HEK293 (cell line): ENCODE measurements at regions not wholly inside any gene's neighbourhood (a gene's known extent, or its start where the extent isn't known, plus 50 kb on each side); places are given as distances from the start of the nearest gene placed in this dataset.
A peak's percentile ranks its signal among the peaks of the same experiment; 100 is the strongest.

Experiments used
- CTCF ChIA-PET: fragments of 350-600 bp; formaldehyde crosslinking; extraction: SDS; loops from one replicate; lab custom pipeline; 2021; ENCODE audit warnings: antibody characterized with exemption; lab: Yijun Ruan, JAX
- POLR2A ChIA-PET: fragments of 300-600 bp; formaldehyde crosslinking; extraction: SDS; loops from one replicate; lab custom pipeline; 2020; ENCODE audit warnings: antibody characterized with exemption, inconsistent platforms; lab: Yijun Ruan, JAX
- H3K27ac ChIP-seq: fragments of 200-500 bp; sonication (Bioruptor generic); 2 replicates; pipeline ENCODE4 v1.5.1; 2014; ENCODE audit warnings: low read depth, low read length, control low read depth, inconsistent platforms; ENCODE audit errors: extremely low read depth
- H3K36me3 ChIP-seq, 2 experiments: fragments of 200-500 bp in 1 of 2; sonication (Bioruptor generic) in 1 of 2; 1 replicate in 1 of 2; 2 replicates in 1 of 2; pipeline ENCODE4 v1.5.1; 2014 to 2017; ENCODE audit warnings: inconsistent platforms in 2 of 2, low read length in 2 of 2; ENCODE audit not compliant: control insufficient read depth in 2 of 2, insufficient read depth in 1 of 2
- H3K4me1 ChIP-seq: fragments of 200-500 bp; sonication (Bioruptor generic); 2 replicates; pipeline ENCODE4 v1.5.1; 2014; ENCODE audit warnings: mild to moderate bottlenecking, low read length, inconsistent platforms; ENCODE audit not compliant: control insufficient read depth, insufficient read depth
- H3K4me3 ChIP-seq: 2 replicates; pipeline ENCODE4 v1.5.1; 2011; ENCODE audit warnings: low read depth, mild to moderate bottlenecking, control low read depth, low read length, moderate library complexity
- H3K9me3 ChIP-seq: fragments of 200-500 bp; sonication (Bioruptor generic); 2 replicates; pipeline ENCODE4 v1.5.1; 2014; ENCODE audit warnings: low read depth, low read length, inconsistent platforms; ENCODE audit not compliant: control insufficient read depth, insufficient read depth
- FEZF1 ChIP-seq: fragments of 450-650 bp; formaldehyde crosslinking; IDR thresholded peaks from 2 replicates; pipeline ENCODE4 v1.5.1; 2016; ENCODE audit warnings: missing biosample characterization, missing genetic modification characterization
- KLF7 ChIP-seq: fragments of 450-650 bp; formaldehyde crosslinking; IDR thresholded peaks from 2 replicates; pipeline ENCODE4 v1.5.1; 2016; ENCODE audit warnings: missing biosample characterization, missing genetic modification characterization, borderline replicate concordance
- KLF9 ChIP-seq: fragments of 450-650 bp; formaldehyde crosslinking; IDR thresholded peaks from 2 replicates; pipeline ENCODE4 v1.5.1; 2016; ENCODE audit warnings: missing biosample characterization, missing genetic modification characterization, low read depth
- SALL2 ChIP-seq: fragments of 450-650 bp; formaldehyde crosslinking; IDR thresholded peaks from 2 replicates; pipeline ENCODE4 v1.5.0; 2017; ENCODE audit warnings: missing biosample characterization, mild to moderate bottlenecking, missing genetic modification characterization, borderline replicate concordance
- SETDB1 ChIP-seq: IDR thresholded peaks from one replicate; pipeline ENCODE4 v1.6.1; 2017; ENCODE audit warnings: mild to moderate bottlenecking, low read length, moderate library complexity, mixed read lengths; ENCODE audit not compliant: insufficient read length
- WT1 ChIP-seq: fragments of 450-650 bp; formaldehyde crosslinking; IDR thresholded peaks from 2 replicates; pipeline ENCODE4 v1.5.1; 2016; ENCODE audit warnings: missing biosample characterization, missing genetic modification characterization
- ZFP3 ChIP-seq: fragments of 450-650 bp; formaldehyde crosslinking; IDR thresholded peaks from 2 replicates; pipeline ENCODE4 v1.5.1; 2016; ENCODE audit warnings: low read depth, missing biosample characterization, missing genetic modification characterization
- ZNF175 ChIP-seq: fragments of 450-650 bp; formaldehyde crosslinking; IDR thresholded peaks from 2 replicates; pipeline ENCODE4 v1.5.1; 2016; ENCODE audit warnings: missing biosample characterization, missing genetic modification characterization
- ZNF404 ChIP-seq: fragments of 450-650 bp; formaldehyde crosslinking; IDR thresholded peaks from 2 replicates; pipeline ENCODE4 v1.5.1; 2017; ENCODE audit warnings: missing biosample characterization, missing genetic modification characterization
- ZNF561 ChIP-seq: fragments of 450-650 bp; IDR thresholded peaks from 2 replicates; pipeline ENCODE4 v1.5.1; 2018; ENCODE audit warnings: missing biosample characterization, missing genetic modification characterization, borderline replicate concordance
- ZNF660 ChIP-seq: fragments of 450-650 bp; IDR thresholded peaks from 2 replicates; pipeline ENCODE4 v1.5.1; 2018; ENCODE audit warnings: missing biosample characterization, mild to moderate bottlenecking, missing genetic modification characterization
- ZNF777 ChIP-seq: fragments of 450-650 bp; formaldehyde crosslinking; IDR thresholded peaks from 2 replicates; pipeline ENCODE4 v1.5.1; 2017; ENCODE audit warnings: missing biosample characterization, missing genetic modification characterization, borderline replicate concordance
- TF ChIP-seq, protein P1 (sequence below): fragments of 450-650 bp; formaldehyde crosslinking; IDR thresholded peaks from 2 replicates; pipeline ENCODE4 v1.5.1; 2016; ENCODE audit warnings: missing biosample characterization, missing genetic modification characterization
- TF ChIP-seq, protein P2 (sequence below): fragments of 450-650 bp; formaldehyde crosslinking; IDR thresholded peaks from 2 replicates; pipeline ENCODE4 v1.5.1; 2016; ENCODE audit warnings: missing biosample characterization, missing genetic modification characterization
- TF ChIP-seq, protein P3 (sequence below): fragments of 450-650 bp; formaldehyde crosslinking; IDR thresholded peaks from 2 replicates; pipeline ENCODE4 v1.5.1; 2016; ENCODE audit warnings: missing biosample characterization, missing genetic modification characterization, borderline replicate concordance
- TF ChIP-seq, protein P4 (sequence below): fragments of 450-650 bp; formaldehyde crosslinking; IDR thresholded peaks from 2 replicates; pipeline ENCODE4 v1.5.1; 2016; ENCODE audit warnings: missing biosample characterization, missing genetic modification characterization
- TF ChIP-seq, protein P5 (sequence below): fragments of 450-650 bp; formaldehyde crosslinking; IDR thresholded peaks from 2 replicates; pipeline ENCODE4 v1.5.1; 2016; ENCODE audit warnings: missing biosample characterization, missing genetic modification characterization, borderline replicate concordance

DNA sequence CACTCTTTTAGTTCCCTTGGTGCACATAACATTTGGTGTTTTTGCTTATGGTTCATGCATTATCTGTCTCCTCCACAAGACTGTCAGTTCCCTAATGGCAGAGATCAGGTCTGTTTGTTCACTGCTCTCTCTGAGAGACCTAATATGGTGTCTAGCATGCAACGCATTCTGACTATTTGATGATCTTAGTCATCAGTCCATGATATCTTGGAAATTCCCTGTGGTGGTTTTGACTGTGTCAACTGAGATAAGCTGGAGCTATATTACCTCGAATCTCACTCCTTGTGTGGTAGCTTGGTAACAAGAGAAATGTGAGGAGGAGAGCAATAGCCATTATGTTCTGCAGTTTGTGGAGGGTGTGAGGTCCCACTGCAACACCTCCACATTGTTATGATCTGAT is 229.8 kb downstream of the FRK start (continued):
- TF ChIP-seq SETDB1 = no peak
- TF ChIP-seq, protein P1, sequence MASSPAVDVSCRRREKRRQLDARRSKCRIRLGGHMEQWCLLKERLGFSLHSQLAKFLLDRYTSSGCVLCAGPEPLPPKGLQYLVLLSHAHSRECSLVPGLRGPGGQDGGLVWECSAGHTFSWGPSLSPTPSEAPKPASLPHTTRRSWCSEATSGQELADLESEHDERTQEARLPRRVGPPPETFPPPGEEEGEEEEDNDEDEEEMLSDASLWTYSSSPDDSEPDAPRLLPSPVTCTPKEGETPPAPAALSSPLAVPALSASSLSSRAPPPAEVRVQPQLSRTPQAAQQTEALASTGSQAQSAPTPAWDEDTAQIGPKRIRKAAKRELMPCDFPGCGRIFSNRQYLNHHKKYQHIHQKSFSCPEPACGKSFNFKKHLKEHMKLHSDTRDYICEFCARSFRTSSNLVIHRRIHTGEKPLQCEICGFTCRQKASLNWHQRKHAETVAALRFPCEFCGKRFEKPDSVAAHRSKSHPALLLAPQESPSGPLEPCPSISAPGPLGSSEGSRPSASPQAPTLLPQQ (tag by site-specific recombination) = no peak
- peak; percentile 93 for TF ChIP-seq ZNF660 (tag by site-specific recombination)

DNA sequence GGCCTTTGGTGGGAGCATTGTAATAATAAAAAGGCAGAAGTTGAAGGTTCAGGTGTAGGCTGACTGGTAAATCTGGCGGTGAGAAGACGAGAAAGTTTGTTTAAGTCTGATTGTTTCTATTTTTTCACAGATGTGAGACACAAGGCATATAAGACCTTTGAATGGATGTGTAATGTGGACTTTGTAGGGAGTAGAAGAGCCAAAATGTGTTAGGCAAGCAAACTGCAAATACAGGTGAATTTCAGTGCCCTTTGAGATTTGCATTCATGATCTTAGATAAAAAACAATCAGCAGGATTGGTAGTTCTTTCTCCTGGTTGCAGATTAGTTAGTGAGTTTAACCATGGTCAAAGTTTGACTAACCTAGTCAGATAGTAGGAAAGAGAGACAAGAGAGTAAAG is 238.9 kb downstream of the FRK start:
- Histone ChIP-seq H3K27ac (no peak overlapping the region), H3K4me3 (no peak overlapping the region), H3K9me3 (no peaks in the 10 kb centered on the region), H3K4me1 (peaks cover 7% of the 10 kb centered on the region), H3K36me3 (no peaks in the 10 kb centered on the region)
- TF ChIP-seq KLF9 (tag by site-specific recombination) (no peak), ZFP3 (no peak), ZNF561 (tag by site-specific recombination) (no peak), FEZF1 (tag by site-specific recombination) (no peak), SALL2 (tag by site-specific recombination) (no peak)
- POLR2A ChIA-PET = no interaction called here
- CTCF ChIA-PET = interaction anchor here (0.6 kb wide), 1 partner anchor 318 kb away, joined by 4 read pairs; no protein-coding TSS in a partner anchor

DNA sequence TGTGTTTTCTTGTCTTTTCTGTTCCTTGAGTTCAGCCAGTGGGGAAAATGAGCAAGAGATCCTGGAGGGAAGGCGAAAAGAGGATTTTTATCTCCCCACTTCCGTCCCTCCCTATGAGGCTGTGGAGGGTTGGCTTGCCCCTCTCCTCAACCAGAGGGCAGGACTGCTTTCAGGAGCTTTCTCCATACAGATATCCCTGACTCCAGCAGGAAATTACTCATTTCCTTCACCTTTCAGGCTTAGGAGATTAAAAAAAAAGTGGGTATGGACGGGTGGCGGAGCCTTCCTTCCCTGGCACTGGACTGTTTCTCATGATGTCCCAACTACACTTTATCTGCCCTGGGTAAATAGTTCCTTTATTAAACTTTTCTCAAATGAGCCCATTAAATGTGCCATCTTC is 241.2 kb downstream of the FRK start:
- ChIA-PET POLR2A (no interaction called here), CTCF (no interaction called here)
- Histone ChIP-seq H3K27ac (no peak overlapping the region), H3K36me3 (no peaks in the 10 kb centered on the region), H3K9me3 (no peaks in the 10 kb centered on the region), H3K4me1 (peaks cover 12% of the 10 kb centered on the region), H3K4me3 (no peak overlapping the region)
- TF ChIP-seq ZNF404 (no peak), WT1 (tag by site-specific recombination) (no peak), KLF7 (tag by site-specific recombination) (no peak), ZNF175 (no peak), ZNF777 (tag by site-specific recombination) (no peak)
- TF ChIP-seq, protein P2, sequence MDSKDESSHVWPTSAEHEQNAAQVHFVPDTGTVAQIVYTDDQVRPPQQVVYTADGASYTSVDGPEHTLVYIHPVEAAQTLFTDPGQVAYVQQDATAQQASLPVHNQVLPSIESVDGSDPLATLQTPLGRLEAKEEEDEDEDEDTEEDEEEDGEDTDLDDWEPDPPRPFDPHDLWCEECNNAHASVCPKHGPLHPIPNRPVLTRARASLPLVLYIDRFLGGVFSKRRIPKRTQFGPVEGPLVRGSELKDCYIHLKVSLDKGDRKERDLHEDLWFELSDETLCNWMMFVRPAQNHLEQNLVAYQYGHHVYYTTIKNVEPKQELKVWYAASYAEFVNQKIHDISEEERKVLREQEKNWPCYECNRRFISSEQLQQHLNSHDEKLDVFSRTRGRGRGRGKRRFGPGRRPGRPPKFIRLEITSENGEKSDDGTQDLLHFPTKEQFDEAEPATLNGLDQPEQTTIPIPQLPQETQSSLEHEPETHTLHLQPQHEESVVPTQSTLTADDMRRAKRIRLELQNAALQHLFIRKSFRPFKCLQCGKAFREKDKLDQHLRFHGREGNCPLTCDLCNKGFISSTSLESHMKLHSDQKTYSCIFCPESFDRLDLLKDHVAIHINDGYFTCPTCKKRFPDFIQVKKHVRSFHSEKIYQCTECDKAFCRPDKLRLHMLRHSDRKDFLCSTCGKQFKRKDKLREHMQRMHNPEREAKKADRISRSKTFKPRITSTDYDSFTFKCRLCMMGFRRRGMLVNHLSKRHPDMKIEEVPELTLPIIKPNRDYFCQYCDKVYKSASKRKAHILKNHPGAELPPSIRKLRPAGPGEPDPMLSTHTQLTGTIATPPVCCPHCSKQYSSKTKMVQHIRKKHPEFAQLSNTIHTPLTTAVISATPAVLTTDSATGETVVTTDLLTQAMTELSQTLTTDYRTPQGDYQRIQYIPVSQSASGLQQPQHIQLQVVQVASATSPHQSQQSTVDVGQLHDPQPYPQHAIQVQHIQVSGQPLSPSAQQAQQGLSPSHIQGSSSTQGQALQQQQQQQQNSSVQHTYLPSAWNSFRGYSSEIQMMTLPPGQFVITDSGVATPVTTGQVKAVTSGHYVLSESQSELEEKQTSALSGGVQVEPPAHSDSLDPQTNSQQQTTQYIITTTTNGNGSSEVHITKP (tag by site-specific recombination) = no peak
- TF ChIP-seq, protein P3, sequence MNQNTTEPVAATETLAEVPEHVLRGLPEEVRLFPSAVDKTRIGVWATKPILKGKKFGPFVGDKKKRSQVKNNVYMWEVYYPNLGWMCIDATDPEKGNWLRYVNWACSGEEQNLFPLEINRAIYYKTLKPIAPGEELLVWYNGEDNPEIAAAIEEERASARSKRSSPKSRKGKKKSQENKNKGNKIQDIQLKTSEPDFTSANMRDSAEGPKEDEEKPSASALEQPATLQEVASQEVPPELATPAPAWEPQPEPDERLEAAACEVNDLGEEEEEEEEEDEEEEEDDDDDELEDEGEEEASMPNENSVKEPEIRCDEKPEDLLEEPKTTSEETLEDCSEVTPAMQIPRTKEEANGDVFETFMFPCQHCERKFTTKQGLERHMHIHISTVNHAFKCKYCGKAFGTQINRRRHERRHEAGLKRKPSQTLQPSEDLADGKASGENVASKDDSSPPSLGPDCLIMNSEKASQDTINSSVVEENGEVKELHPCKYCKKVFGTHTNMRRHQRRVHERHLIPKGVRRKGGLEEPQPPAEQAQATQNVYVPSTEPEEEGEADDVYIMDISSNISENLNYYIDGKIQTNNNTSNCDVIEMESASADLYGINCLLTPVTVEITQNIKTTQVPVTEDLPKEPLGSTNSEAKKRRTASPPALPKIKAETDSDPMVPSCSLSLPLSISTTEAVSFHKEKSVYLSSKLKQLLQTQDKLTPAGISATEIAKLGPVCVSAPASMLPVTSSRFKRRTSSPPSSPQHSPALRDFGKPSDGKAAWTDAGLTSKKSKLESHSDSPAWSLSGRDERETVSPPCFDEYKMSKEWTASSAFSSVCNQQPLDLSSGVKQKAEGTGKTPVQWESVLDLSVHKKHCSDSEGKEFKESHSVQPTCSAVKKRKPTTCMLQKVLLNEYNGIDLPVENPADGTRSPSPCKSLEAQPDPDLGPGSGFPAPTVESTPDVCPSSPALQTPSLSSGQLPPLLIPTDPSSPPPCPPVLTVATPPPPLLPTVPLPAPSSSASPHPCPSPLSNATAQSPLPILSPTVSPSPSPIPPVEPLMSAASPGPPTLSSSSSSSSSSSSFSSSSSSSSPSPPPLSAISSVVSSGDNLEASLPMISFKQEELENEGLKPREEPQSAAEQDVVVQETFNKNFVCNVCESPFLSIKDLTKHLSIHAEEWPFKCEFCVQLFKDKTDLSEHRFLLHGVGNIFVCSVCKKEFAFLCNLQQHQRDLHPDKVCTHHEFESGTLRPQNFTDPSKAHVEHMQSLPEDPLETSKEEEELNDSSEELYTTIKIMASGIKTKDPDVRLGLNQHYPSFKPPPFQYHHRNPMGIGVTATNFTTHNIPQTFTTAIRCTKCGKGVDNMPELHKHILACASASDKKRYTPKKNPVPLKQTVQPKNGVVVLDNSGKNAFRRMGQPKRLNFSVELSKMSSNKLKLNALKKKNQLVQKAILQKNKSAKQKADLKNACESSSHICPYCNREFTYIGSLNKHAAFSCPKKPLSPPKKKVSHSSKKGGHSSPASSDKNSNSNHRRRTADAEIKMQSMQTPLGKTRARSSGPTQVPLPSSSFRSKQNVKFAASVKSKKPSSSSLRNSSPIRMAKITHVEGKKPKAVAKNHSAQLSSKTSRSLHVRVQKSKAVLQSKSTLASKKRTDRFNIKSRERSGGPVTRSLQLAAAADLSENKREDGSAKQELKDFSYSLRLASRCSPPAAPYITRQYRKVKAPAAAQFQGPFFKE = no peak
- TF ChIP-seq, protein P4, sequence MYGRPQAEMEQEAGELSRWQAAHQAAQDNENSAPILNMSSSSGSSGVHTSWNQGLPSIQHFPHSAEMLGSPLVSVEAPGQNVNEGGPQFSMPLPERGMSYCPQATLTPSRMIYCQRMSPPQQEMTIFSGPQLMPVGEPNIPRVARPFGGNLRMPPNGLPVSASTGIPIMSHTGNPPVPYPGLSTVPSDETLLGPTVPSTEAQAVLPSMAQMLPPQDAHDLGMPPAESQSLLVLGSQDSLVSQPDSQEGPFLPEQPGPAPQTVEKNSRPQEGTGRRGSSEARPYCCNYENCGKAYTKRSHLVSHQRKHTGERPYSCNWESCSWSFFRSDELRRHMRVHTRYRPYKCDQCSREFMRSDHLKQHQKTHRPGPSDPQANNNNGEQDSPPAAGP (tag by site-specific recombination) = no peak
- TF ChIP-seq, protein P5, sequence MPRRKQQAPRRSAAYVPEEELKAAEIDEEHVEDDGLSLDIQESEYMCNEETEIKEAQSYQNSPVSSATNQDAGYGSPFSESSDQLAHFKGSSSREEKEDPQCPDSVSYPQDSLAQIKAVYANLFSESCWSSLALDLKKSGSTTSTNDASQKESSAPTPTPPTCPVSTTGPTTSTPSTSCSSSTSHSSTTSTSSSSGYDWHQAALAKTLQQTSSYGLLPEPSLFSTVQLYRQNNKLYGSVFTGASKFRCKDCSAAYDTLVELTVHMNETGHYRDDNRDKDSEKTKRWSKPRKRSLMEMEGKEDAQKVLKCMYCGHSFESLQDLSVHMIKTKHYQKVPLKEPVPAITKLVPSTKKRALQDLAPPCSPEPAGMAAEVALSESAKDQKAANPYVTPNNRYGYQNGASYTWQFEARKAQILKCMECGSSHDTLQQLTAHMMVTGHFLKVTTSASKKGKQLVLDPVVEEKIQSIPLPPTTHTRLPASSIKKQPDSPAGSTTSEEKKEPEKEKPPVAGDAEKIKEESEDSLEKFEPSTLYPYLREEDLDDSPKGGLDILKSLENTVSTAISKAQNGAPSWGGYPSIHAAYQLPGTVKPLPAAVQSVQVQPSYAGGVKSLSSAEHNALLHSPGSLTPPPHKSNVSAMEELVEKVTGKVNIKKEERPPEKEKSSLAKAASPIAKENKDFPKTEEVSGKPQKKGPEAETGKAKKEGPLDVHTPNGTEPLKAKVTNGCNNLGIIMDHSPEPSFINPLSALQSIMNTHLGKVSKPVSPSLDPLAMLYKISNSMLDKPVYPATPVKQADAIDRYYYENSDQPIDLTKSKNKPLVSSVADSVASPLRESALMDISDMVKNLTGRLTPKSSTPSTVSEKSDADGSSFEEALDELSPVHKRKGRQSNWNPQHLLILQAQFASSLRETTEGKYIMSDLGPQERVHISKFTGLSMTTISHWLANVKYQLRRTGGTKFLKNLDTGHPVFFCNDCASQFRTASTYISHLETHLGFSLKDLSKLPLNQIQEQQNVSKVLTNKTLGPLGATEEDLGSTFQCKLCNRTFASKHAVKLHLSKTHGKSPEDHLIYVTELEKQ (tag by site-specific recombination) = no peak
